GM18507 (cell line): ENCODE measurements at regions not wholly inside any gene's neighbourhood (a gene's known extent, or its start where the extent isn't known, plus 50 kb on each side); places are given as distances from the start of the nearest gene placed in this dataset.

Experiments
- DNase-seq: peaks from one replicate; pipeline ENCODE4 v3.0.0; 2011; ENCODE audit warnings: low read depth; ENCODE audit not compliant: insufficient read length; ENCODE audit errors: extremely low spot score
- FAIRE-seq: peaks from 2 replicates; lab custom pipeline; 2011; peaks lifted over from hg19 to GRCh38; lab: Jason Lieb, UNC

GRCh38 chr18:40907842-40908241 is 1047.2 kb upstream of the PIK3C3 start:
- no peak for FAIRE-seq
- DNase-seq, result no peak

- FAIRE-seq, result no peak
- no peak for DNase-seq
These were observed 1050.7 kb upstream of the PIK3C3 start for GRCh38 chr18:40904295-40904694.

GRCh38 chr18:40902436-40902835 is 1052.6 kb upstream of the PIK3C3 start:
- DNase-seq (no peak), FAIRE-seq (no peak)

- DNase-seq, result no peak
- FAIRE-seq, result no peak
These were observed 1057.2 kb upstream of the PIK3C3 start for GRCh38 chr18:40897884-40898283.

- no peak for DNase-seq
- no peak for FAIRE-seq
These were observed 1071.8 kb upstream of the PIK3C3 start for GRCh38 chr18:40883271-40883670.

- DNase-seq (no peak), FAIRE-seq (no peak)
These were observed 1072.6 kb upstream of the PIK3C3 start for GRCh38 chr18:40882468-40882867.

GRCh38 chr18:40878371-40878770 is 1076.7 kb upstream of the PIK3C3 start:
- DNase-seq (no peak), FAIRE-seq (no peak)

GRCh38 chr18:40877096-40877495 is 1077.9 kb upstream of the PIK3C3 start:
- FAIRE-seq (no peak), DNase-seq (no peak)

GRCh38 chr18:40875101-40875615 is 1079.9 kb upstream of the PIK3C3 start:
- no peak for FAIRE-seq
- DNase-seq, result no peak

- no peak for FAIRE-seq
- DNase-seq, result no peak
These were observed 1080.8 kb upstream of the PIK3C3 start for GRCh38 chr18:40874233-40874632.

- DNase-seq (no peak), FAIRE-seq (no peak)
These were observed 1086.8 kb upstream of the PIK3C3 start for GRCh38 chr18:40868110-40868858.

GRCh38 chr18:40867459-40867858 is 1087.6 kb upstream of the PIK3C3 start:
- no peak for FAIRE-seq
- DNase-seq, result no peak

- FAIRE-seq, result no peak
These were observed 1088.1 kb upstream of the PIK3C3 start for GRCh38 chr18:40866968-40867367.

GRCh38 chr18:40866013-40866645 is 1088.9 kb upstream of the PIK3C3 start:
- FAIRE-seq (no peak), DNase-seq (no peak)

More at GRCh38 chr18:40866968-40867367, 1088.1 kb upstream of the PIK3C3 start:
- DNase-seq, result no peak

GRCh38 chr18:40864846-40865245 is 1090.2 kb upstream of the PIK3C3 start:
- FAIRE-seq (no peak), DNase-seq (no peak)

GRCh38 chr18:40863801-40864200 is 1091.2 kb upstream of the PIK3C3 start:
- FAIRE-seq (no peak), DNase-seq (no peak)

GRCh38 chr18:40860189-40860588 is 1094.8 kb upstream of the PIK3C3 start:
- DNase-seq, result no peak
- no peak for FAIRE-seq

GRCh38 chr18:40855661-40856060 is 1099.4 kb upstream of the PIK3C3 start:
- no peak for DNase-seq
- no peak for FAIRE-seq

- FAIRE-seq, result no peak
These were observed 1102.6 kb upstream of the PIK3C3 start for GRCh38 chr18:40852406-40852805.

GRCh38 chr18:40851014-40851429 is 1104.0 kb upstream of the PIK3C3 start:
- FAIRE-seq, result no peak
- no peak for DNase-seq

More at GRCh38 chr18:40852406-40852805, 1102.6 kb upstream of the PIK3C3 start:
- no peak for DNase-seq

GRCh38 chr18:40849886-40850285 is 1105.1 kb upstream of the PIK3C3 start:
- no peak for FAIRE-seq
- DNase-seq, result no peak
